ENCODE measurements at regions not wholly inside any gene's neighbourhood (a gene's known extent, or its start where the extent isn't known, plus 50 kb on each side); places are given as distances from the start of the nearest gene placed in this dataset.
A peak's percentile ranks its signal among the peaks of the same experiment; 100 is the strongest.

DNA sequence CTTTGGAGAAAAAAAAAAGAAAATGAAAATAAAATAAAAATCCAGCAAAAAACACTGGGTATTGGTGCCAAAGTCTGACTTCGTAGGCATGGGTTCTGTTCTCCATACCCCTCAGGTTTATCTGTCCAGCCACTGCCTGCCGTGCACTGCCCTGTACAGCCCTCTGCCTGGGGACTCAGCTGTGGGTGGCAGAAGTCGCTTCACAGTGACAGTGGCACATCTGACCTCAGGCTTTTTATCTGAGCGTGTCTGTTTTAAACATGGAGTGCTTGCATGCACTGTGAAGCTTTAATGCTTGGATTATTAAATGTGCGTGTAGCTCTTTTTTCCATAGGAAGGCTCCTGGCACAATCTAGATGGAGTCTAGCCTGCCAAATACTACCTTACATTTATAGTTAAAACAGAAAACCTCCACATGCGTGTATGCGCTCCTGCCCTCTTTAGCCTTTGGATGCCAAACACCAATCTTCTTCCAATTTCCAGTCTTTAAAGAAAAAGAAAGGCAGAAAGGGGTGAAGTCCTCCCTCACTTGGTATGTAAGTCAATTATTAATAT is 375.5 kb downstream of the UTRN start:
- H3K4me1 Mint-ChIP-seq (ENCODE audit: low read depth) = peaks cover 88% of the 10 kb centered on the region
- peaks cover 22% of the 10 kb centered on the region for H3K4me1 ChIP-seq (ENCODE audit: insufficient read depth, low read length)
- H3K27me3 ChIP-seq (ENCODE audit: control insufficient read depth in 1 of 2, insufficient read depth in 2 of 2, low read length in 2 of 2) = no peaks in the 10 kb centered on the region
- peaks cover 2% of the 10 kb centered on the region for H3K36me3 ChIP-seq (ENCODE audit: insufficient read depth, low read length)
- H3K9me3 Mint-ChIP-seq = peaks cover 3% of the 10 kb centered on the region
- H3K9me3 ChIP-seq (ENCODE audit: control insufficient read depth in 1 of 2, insufficient read depth in 1 of 2, low read length in 2 of 2) = no peaks in the 10 kb centered on the region
- no peak overlapping the region for H3K27ac ChIP-seq (ENCODE audit: low read depth in 1 of 2, low read length in 2 of 2)
- intact Hi-C loops (cut with DNase I, micrococcal nuclease) = no loop called here
- ATAC-seq (ENCODE audit: poor library complexity) (no peak), DNase-seq (no peak)
- peak overlapping the region; percentile 21 for H3K4me3 ChIP-seq (ENCODE audit: low read length)
- ChIA-PET CTCF (interaction anchor here (0.7 kb wide), 1 partner anchor 57 kb away, joined by 3 read pairs; no protein-coding TSS in a partner anchor), POLR2A (no interaction called here)
- no peaks in the 10 kb centered on the region for H3K27me3 Mint-ChIP-seq
- H3K36me3 Mint-ChIP-seq (ENCODE audit: low read depth) = peaks cover 10% of the 10 kb centered on the region
- TF ChIP-seq, protein P1, sequence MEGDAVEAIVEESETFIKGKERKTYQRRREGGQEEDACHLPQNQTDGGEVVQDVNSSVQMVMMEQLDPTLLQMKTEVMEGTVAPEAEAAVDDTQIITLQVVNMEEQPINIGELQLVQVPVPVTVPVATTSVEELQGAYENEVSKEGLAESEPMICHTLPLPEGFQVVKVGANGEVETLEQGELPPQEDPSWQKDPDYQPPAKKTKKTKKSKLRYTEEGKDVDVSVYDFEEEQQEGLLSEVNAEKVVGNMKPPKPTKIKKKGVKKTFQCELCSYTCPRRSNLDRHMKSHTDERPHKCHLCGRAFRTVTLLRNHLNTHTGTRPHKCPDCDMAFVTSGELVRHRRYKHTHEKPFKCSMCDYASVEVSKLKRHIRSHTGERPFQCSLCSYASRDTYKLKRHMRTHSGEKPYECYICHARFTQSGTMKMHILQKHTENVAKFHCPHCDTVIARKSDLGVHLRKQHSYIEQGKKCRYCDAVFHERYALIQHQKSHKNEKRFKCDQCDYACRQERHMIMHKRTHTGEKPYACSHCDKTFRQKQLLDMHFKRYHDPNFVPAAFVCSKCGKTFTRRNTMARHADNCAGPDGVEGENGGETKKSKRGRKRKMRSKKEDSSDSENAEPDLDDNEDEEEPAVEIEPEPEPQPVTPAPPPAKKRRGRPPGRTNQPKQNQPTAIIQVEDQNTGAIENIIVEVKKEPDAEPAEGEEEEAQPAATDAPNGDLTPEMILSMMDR (IDR thresholded peaks at IDR 0.05) = no peak
- no peak overlapping the region for H3K4me3 Mint-ChIP-seq
- H3K27ac Mint-ChIP-seq = peak overlapping the region; percentile 63

DNA sequence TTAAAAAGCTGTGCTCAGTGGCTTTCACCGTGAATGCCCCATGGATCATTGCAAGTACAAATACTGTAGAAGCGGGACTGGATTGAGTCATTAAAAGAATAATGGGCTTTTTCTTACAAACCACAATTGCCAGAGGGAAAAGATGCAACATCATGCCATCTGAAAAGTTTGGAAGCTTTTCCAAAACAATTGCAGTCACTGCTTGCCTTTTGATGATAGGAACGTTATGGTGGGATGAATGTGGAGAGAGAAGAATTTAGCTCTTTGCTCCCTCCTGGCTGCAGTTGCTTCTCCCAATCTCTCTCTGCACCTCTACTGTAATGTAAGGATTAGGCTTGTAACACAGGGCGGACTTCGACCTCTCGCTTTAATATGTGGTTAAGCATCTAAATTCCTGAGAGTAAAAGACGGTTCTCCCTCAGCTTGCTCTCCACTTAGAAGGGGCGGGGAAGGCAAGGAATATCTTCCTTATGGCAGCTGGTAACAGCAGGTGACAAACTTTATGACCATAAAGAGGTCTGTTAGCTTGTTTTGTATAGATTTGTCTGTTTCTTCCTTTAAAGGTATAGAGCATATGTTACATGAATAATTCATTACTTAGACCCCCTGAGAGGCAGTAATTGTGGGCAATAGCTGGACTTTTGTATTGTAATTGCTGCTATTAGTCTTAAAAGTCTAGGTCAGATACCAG is 376.1 kb downstream of the UTRN start:
- Histone ChIP-seq H3K27ac (ENCODE audit: low read depth in 1 of 2, low read length in 2 of 2) (no peak overlapping the region), H3K4me1 (ENCODE audit: insufficient read depth, low read length) (peaks cover 27% of the 10 kb centered on the region), H3K4me3 (ENCODE audit: low read length) (peak overlapping the region; percentile 21), H3K27me3 (ENCODE audit: control insufficient read depth in 1 of 2, insufficient read depth in 2 of 2, low read length in 2 of 2) (no peaks in the 10 kb centered on the region), H3K36me3 (ENCODE audit: insufficient read depth, low read length) (peaks cover 2% of the 10 kb centered on the region), H3K9me3 (ENCODE audit: control insufficient read depth in 1 of 2, insufficient read depth in 1 of 2, low read length in 2 of 2) (no peaks in the 10 kb centered on the region)
- ATAC-seq (ENCODE audit: poor library complexity) = no peak
- no peak for DNase-seq
- Mint-ChIP-seq H3K27ac (peak overlapping the region; percentile 63), H3K4me3 (no peak overlapping the region), H3K4me1 (ENCODE audit: low read depth) (peaks cover 88% of the 10 kb centered on the region), H3K27me3 (no peaks in the 10 kb centered on the region), H3K36me3 (ENCODE audit: low read depth) (peaks cover 10% of the 10 kb centered on the region), H3K9me3 (no peaks in the 10 kb centered on the region)
- intact Hi-C loops (cut with DNase I, micrococcal nuclease) = no loop called here
- TF ChIP-seq, protein P1 (IDR thresholded peaks at IDR 0.05) = no peak
- POLR2A ChIA-PET = no interaction called here
- CTCF ChIA-PET = no interaction called here

- CTCF ChIA-PET = no interaction called here
- Mint-ChIP-seq H3K9me3 (no peaks in the 10 kb centered on the region), H3K4me1 (ENCODE audit: low read depth) (peaks cover 94% of the 10 kb centered on the region), H3K4me3 (no peak overlapping the region), H3K36me3 (ENCODE audit: low read depth) (peaks cover 25% of the 10 kb centered on the region), H3K27ac (peak overlapping the region; percentile 50), H3K27me3 (no peaks in the 10 kb centered on the region)
- H3K36me3 ChIP-seq (ENCODE audit: insufficient read depth, low read length) = peaks cover 2% of the 10 kb centered on the region
- intact Hi-C loops (cut with DNase I, micrococcal nuclease) = no loop called here
- H3K9me3 ChIP-seq (ENCODE audit: control insufficient read depth in 1 of 2, insufficient read depth in 1 of 2, low read length in 2 of 2) = peaks cover 0 to 4% of the 10 kb centered on the region in 2 experiments
- TF ChIP-seq, protein P1 (IDR thresholded peaks at IDR 0.05) = no peak
- no peak for ATAC-seq (ENCODE audit: poor library complexity)
- DNase-seq = peak in 1 of 14 experiments; percentile 14
- H3K27ac ChIP-seq (ENCODE audit: low read depth in 1 of 2, low read length in 2 of 2) = no peak overlapping the region
- H3K4me1 ChIP-seq (ENCODE audit: insufficient read depth, low read length) = peaks cover 32% of the 10 kb centered on the region
- POLR2A ChIA-PET = no interaction called here
- H3K27me3 ChIP-seq (ENCODE audit: control insufficient read depth in 1 of 2, insufficient read depth in 2 of 2, low read length in 2 of 2) = no peaks in the 10 kb centered on the region
- H3K4me3 ChIP-seq (ENCODE audit: low read length) = no peak overlapping the region
Observed at GRCh38 chr6:144662812-144663365, 377.8 kb downstream of the UTRN start.

All from CD4-positive, alpha-beta T cell (primary cell).